SK-N-SH treated with all-trans-retinoic acid at 6 μM for 48 hours (cell line): ENCODE measurements at regions not wholly inside any gene's neighbourhood (a gene's known extent, or its start where the extent isn't known, plus 50 kb on each side); places are given as distances from the start of the nearest gene placed in this dataset.

ENCODE experiments used
- ATAC-seq: fragments of 200-7000 bp; cut with Tn5 transposase; 3 replicates; pipeline ENCODE4 v1.9.1; 2020; ENCODE audit warnings: mild to moderate bottlenecking, moderate library complexity
- ARNTL ChIP-seq: fragments of 450-650 bp; formaldehyde crosslinking; IDR thresholded peaks from 2 replicates; pipeline ENCODE4 v1.5.0; 2020; ENCODE audit warnings: low read depth, mild to moderate bottlenecking, moderate library complexity, borderline replicate concordance
- BACH2 ChIP-seq: fragments of 250-450 bp; sonication (Bioruptor Pico); IDR thresholded peaks from 2 replicates; pipeline ENCODE4 v1.9.0; 2021; ENCODE audit warnings: mild to moderate bottlenecking, borderline replicate concordance
- CREB5 ChIP-seq: fragments of 250-450 bp; sonication (Bioruptor Pico); IDR thresholded peaks from 2 replicates; pipeline ENCODE4 v1.5.1; 2020; ENCODE audit warnings: low read depth, mild to moderate bottlenecking, moderate library complexity
- CSDC2 ChIP-seq: fragments of 250-450 bp; sonication (Bioruptor Pico); IDR thresholded peaks from 2 replicates; pipeline ENCODE4 v1.5.0; 2020; ENCODE audit warnings: mild to moderate bottlenecking, moderate library complexity
- CSRNP3 ChIP-seq: fragments of 250-450 bp; sonication (Bioruptor Pico); IDR thresholded peaks from 2 replicates; pipeline ENCODE4 v1.5.1; 2021; ENCODE audit warnings: mild to moderate bottlenecking, moderate library complexity
- ESRRG ChIP-seq: fragments of 250-450 bp; sonication (Bioruptor Pico); IDR thresholded peaks from 2 replicates; pipeline ENCODE4 v1.6.1; 2021; ENCODE audit warnings: mild to moderate bottlenecking
- GLIS3 ChIP-seq: fragments of 250-450 bp; sonication (Bioruptor Pico); IDR thresholded peaks from 2 replicates; pipeline ENCODE4 v1.5.0; 2020; ENCODE audit warnings: mild to moderate bottlenecking, moderate library complexity
- ISL1 ChIP-seq: fragments of 250-450 bp; sonication (Bioruptor Pico); IDR thresholded peaks from 2 replicates; pipeline ENCODE4 v2.1.2; 2022; ENCODE audit warnings: mild to moderate bottlenecking, moderate library complexity
- PATZ1 ChIP-seq: fragments of 250-450 bp; sonication (Bioruptor Pico); IDR thresholded peaks from 2 replicates; pipeline ENCODE4 v1.8.0; 2020; ENCODE audit warnings: mild to moderate bottlenecking, moderate library complexity, borderline replicate concordance
- POU6F1 ChIP-seq: fragments of 250-450 bp; sonication (Bioruptor Pico); IDR thresholded peaks from 2 replicates; pipeline ENCODE4 v1.8.0; 2021; ENCODE audit warnings: low read depth, mild to moderate bottlenecking, moderate library complexity, borderline replicate concordance
- RARB ChIP-seq: fragments of 250-450 bp; sonication (Bioruptor Pico); IDR thresholded peaks from 2 replicates; pipeline ENCODE4 v1.8.0; 2021; ENCODE audit warnings: mild to moderate bottlenecking, moderate library complexity
- SNAI2 ChIP-seq: fragments of 250-450 bp; sonication (Bioruptor Pico); IDR thresholded peaks from 2 replicates; pipeline ENCODE4 v1.5.0; 2020; ENCODE audit warnings: mild to moderate bottlenecking, moderate library complexity
- TCF4 ChIP-seq: fragments of 250-450 bp; sonication (Bioruptor Pico); IDR thresholded peaks from 2 replicates; pipeline ENCODE4 v1.8.0; 2021; ENCODE audit warnings: mild to moderate bottlenecking, moderate library complexity, borderline replicate concordance
- TSHZ2 ChIP-seq: fragments of 250-450 bp; sonication (Bioruptor Pico); IDR thresholded peaks from 2 replicates; pipeline ENCODE4 v1.5.0; 2020; ENCODE audit warnings: mild to moderate bottlenecking, moderate library complexity
- ZC3H10 ChIP-seq: fragments of 250-450 bp; sonication (Bioruptor Pico); IDR thresholded peaks from 2 replicates; pipeline ENCODE4 v1.5.1; 2021; ENCODE audit warnings: mild to moderate bottlenecking, moderate library complexity
- ZFP3 ChIP-seq: fragments of 250-450 bp; sonication (Bioruptor Pico); IDR thresholded peaks from 2 replicates; pipeline ENCODE4 v1.5.0; 2020; ENCODE audit warnings: mild to moderate bottlenecking, moderate library complexity
- ZFP30 ChIP-seq: fragments of 450-650 bp; formaldehyde crosslinking; IDR thresholded peaks from 2 replicates; pipeline ENCODE4 v1.5.0; 2022; ENCODE audit warnings: mild to moderate bottlenecking, moderate library complexity
- ZNF565 ChIP-seq: fragments of 450-650 bp; formaldehyde crosslinking; conservative IDR thresholded peaks from 2 replicates; pipeline ENCODE4 v1.5.0; 2020; ENCODE audit warnings: low read depth, mild to moderate bottlenecking, moderate library complexity
- ZNF70 ChIP-seq: fragments of 450-650 bp; formaldehyde crosslinking; IDR thresholded peaks from 2 replicates; pipeline ENCODE4 v1.5.0; 2020; ENCODE audit warnings: mild to moderate bottlenecking, moderate library complexity
- ZNF8 ChIP-seq: fragments of 450-650 bp; formaldehyde crosslinking; IDR thresholded peaks from 2 replicates; pipeline ENCODE4 v1.5.0; 2020; ENCODE audit warnings: mild to moderate bottlenecking, moderate library complexity

GRCh38 chr6:56849896-56850295, 105.0 kb upstream of the BEND6 start:
- ATAC-seq: peak; percentile 54
- TF ChIP-seq ESRRG (CRISPR knock-in tag) (no peak), ZNF70 (no peak), TSHZ2 (CRISPR knock-in tag) (no peak), ZNF8 (CRISPR knock-in tag) (no peak), POU6F1 (no peak), ARNTL (CRISPR knock-in tag) (no peak), ZFP30 (CRISPR knock-in tag) (no peak), PATZ1 (CRISPR knock-in tag) (no peak), CSRNP3 (no peak), ZC3H10 (no peak), ZFP3 (no peak), CSDC2 (CRISPR knock-in tag) (no peak), BACH2 (no peak)

GRCh38 chr6:56848105-56848504, 106.8 kb upstream of the BEND6 start:
- ATAC-seq: no peak
- TF ChIP-seq CSRNP3 (no peak), GLIS3 (no peak), ISL1 (CRISPR knock-in tag) (no peak), POU6F1 (no peak), PATZ1 (CRISPR knock-in tag) (no peak), TCF4 (CRISPR knock-in tag) (no peak), TSHZ2 (CRISPR knock-in tag) (no peak), ARNTL (CRISPR knock-in tag) (no peak), ZNF565 (no peak), CREB5 (no peak), SNAI2 (CRISPR knock-in tag) (no peak), RARB (CRISPR knock-in tag) (no peak), BACH2 (no peak), ESRRG (CRISPR knock-in tag) (no peak)
